RWPE2 (cell line): ENCODE measurements at regions not wholly inside any gene's neighbourhood (a gene's known extent, or its start where the extent isn't known, plus 50 kb on each side); places are given as distances from the start of the nearest gene placed in this dataset.

ENCODE experiments used
- ATAC-seq: fragments of 200-7000 bp; cut with Tn5 transposase; 3 replicates; pipeline ENCODE4 v1.9.1; 2021; ENCODE audit warnings: low read depth
- DNase-seq: peaks from one replicate; pipeline ENCODE4 v3.0.0-alpha.2; 2020; ENCODE audit warnings: low spot score
- H3K27ac ChIP-seq: fragments of 450-650 bp; 2 replicates; pipeline ENCODE4 v1.5.1; 2017; ENCODE audit warnings: mild to moderate bottlenecking; ENCODE audit not compliant: poor library complexity, severe bottlenecking
- H3K27me3 ChIP-seq: fragments of 250-450 bp; sonication (Bioruptor Pico); 2 replicates; pipeline ENCODE4 v1.5.1; 2021; ENCODE audit warnings: mild to moderate bottlenecking, moderate library complexity; ENCODE audit not compliant: insufficient read depth, poor library complexity, severe bottlenecking
- H3K36me3 ChIP-seq: fragments of 250-450 bp; sonication (Bioruptor Pico); 2 replicates; pipeline ENCODE4 v1.5.1; 2020; ENCODE audit warnings: low read depth, mild to moderate bottlenecking, moderate library complexity
- H3K4me1 ChIP-seq: fragments of 250-450 bp; sonication (Bioruptor Pico); 2 replicates; pipeline ENCODE4 v1.5.1; 2021; ENCODE audit warnings: mild to moderate bottlenecking, moderate library complexity; ENCODE audit not compliant: insufficient read depth, poor library complexity, severe bottlenecking
- H3K4me3 ChIP-seq: fragments of 250-450 bp; sonication (Bioruptor Pico); 2 replicates; pipeline ENCODE4 v1.5.1; 2021; ENCODE audit warnings: mild to moderate bottlenecking, moderate library complexity; ENCODE audit not compliant: severe bottlenecking
- H3K9me3 ChIP-seq: fragments of 250-450 bp; sonication (Bioruptor Pico); 2 replicates; pipeline ENCODE4 v1.5.1; 2021; ENCODE audit warnings: mild to moderate bottlenecking, moderate library complexity; ENCODE audit not compliant: severe bottlenecking
- CTCF ChIP-seq: fragments of 450-650 bp; IDR thresholded peaks from one replicate; pipeline ENCODE4 v1.5.1; 2017; ENCODE audit warnings: mild to moderate bottlenecking, moderate library complexity; ENCODE audit not compliant: poor library complexity, severe bottlenecking

GRCh38 chr2:138922973-138923563 is 142.9 kb upstream of the NXPH2 start:
- Histone ChIP-seq H3K4me1 (no peaks in the 10 kb centered on the region), H3K9me3 (no peaks in the 10 kb centered on the region), H3K36me3 (no peaks in the 10 kb centered on the region), H3K27ac (no peak overlapping the region), H3K27me3 (no peaks in the 10 kb centered on the region), H3K4me3 (no peak overlapping the region)
- peak; percentile 86 for TF ChIP-seq CTCF
- DNase-seq (no peak), ATAC-seq (no peak)

- Histone ChIP-seq H3K4me3 (no peak overlapping the region), H3K36me3 (no peaks in the 10 kb centered on the region), H3K9me3 (no peaks in the 10 kb centered on the region), H3K27me3 (no peaks in the 10 kb centered on the region), H3K4me1 (no peaks in the 10 kb centered on the region), H3K27ac (no peak overlapping the region)
- DNase-seq (no peak), ATAC-seq (no peak)
- no peak for TF ChIP-seq CTCF
Observed at GRCh38 chr2:138919120-138919747, 139.0 kb upstream of the NXPH2 start.

DNA sequence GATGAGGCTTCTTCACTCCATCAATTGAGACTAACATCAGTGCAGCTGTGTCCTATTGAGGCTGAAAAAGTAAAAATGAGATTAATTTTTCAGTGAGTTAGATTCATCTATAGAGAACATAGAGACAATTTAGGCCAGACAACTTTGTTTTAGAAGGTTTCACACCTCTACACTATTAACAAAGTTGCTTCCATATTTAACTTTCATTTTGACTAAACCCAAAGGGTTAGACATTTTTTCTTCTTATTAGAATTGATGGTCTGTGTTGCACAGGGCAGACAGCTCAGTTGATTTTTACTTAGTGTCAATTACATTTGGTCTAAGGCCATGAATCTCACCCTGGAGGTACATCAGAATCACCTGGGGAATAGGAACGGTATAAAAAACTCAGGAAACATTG is 130.2 kb upstream of the NXPH2 start:
- Histone ChIP-seq H3K4me3 (no peak overlapping the region), H3K27ac (no peak overlapping the region), H3K36me3 (no peaks in the 10 kb centered on the region), H3K4me1 (no peaks in the 10 kb centered on the region), H3K27me3 (peaks cover 13% of the 10 kb centered on the region), H3K9me3 (no peaks in the 10 kb centered on the region)
- TF ChIP-seq CTCF, result no peak
- ATAC-seq (no peak), DNase-seq (no peak)

DNA sequence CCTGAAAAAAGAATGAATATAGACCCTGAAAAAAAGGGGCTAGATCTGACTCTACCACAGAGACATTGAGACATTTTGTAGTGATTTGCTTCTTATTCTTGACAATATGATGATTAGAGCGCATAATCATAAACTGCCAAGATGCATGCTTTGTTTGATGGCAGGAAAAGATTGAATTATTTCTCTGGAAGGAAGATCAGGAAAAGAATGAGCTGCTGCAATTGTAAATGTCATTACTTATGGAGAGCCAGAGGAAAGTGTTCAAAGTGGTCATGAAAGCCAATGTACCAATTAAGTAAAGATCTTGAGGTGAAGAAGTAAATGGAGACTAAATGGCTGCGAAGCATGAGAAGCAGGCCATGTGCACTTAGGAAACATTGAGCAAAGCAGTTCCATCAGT is 126.4 kb upstream of the NXPH2 start:
- DNase-seq, result no peak
- no peaks in the 10 kb centered on the region for H3K9me3 ChIP-seq
- ATAC-seq, result no peak

More for the DNA sequence above, 126.4 kb upstream of the NXPH2 start:
- Histone ChIP-seq H3K27ac (no peak overlapping the region), H3K4me3 (no peak overlapping the region), H3K4me1 (no peaks in the 10 kb centered on the region), H3K27me3 (peaks cover 13% of the 10 kb centered on the region), H3K36me3 (no peaks in the 10 kb centered on the region)
- no peak for TF ChIP-seq CTCF
